ENCODE measurements at regions not wholly inside any gene's neighbourhood (a gene's known extent, or its start where the extent isn't known, plus 50 kb on each side); places are given as distances from the start of the nearest gene placed in this dataset.

GRCh38 chr2:176471949-176472348, 202.7 kb downstream of the MTX2 start:
- TF ChIP-seq CTCF (conservative IDR thresholded peaks at IDR 0.05; ENCODE audit: low read depth, low read length) (no peak), EZH2 (IDR thresholded peaks at IDR 0.05; ENCODE audit: low read length, unreplicated experiment) (no peak)
